Middle frontal gyrus (tissue), 1 donor: ENCODE measurements at regions not wholly inside any gene's neighbourhood (a gene's known extent, or its start where the extent isn't known, plus 50 kb on each side); places are given as distances from the start of the nearest gene placed in this dataset.

Experiments used
- DNase-seq: peaks from one replicate; pipeline ENCODE4 v3.0.0-alpha.2; 2015; ENCODE audit warnings: low spot score; ENCODE audit errors: extremely low spot score

DNA sequence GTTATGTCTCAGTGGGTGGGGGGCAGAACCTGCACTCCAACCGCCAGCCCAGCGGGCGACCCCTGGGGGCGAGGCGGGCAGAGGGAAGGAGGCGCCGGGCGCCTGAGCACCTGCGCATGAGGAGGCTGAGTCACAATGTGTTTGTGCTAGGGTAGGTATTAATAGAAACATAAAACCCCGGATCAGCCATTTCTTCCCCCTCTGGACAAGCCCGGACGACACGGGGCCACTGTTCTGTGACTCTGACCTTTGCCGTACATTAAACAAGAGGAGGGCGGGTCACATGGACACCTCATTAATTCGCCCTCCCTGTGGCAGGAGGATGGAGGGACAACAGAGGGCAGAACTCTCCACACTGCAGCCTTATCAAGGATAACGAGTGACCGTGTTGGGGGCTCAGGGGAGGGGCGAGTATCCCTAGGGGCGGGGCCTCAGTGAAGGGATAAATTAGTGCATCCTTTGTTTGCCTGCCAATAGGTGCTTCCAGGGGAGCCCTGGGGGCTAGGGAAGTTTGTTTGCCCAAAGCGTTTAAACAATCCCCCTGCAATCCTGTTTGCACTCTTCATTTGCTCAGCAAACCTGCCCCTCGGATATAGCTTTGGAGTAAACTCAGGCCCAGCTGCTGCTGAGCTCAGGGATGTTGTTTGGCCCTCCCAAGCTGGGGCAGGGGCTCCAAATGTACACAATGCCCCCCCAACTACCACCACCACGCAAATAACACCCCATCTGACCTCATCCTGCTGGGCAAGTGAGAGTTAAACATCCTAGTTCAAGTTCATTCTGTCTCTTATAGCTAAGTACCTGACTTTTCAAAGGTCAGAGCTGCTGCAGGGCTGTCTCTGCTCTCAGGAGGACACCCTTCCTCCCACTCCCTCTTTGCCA is 171.2 kb upstream of the GLI2 start:
- no peak for DNase-seq

GRCh38 chr2:120565095-120565460 is 170.6 kb upstream of the GLI2 start:
- DNase-seq, result no peak

GRCh38 chr2:120565929-120566328 is 169.7 kb upstream of the GLI2 start:
- DNase-seq, result no peak

DNA sequence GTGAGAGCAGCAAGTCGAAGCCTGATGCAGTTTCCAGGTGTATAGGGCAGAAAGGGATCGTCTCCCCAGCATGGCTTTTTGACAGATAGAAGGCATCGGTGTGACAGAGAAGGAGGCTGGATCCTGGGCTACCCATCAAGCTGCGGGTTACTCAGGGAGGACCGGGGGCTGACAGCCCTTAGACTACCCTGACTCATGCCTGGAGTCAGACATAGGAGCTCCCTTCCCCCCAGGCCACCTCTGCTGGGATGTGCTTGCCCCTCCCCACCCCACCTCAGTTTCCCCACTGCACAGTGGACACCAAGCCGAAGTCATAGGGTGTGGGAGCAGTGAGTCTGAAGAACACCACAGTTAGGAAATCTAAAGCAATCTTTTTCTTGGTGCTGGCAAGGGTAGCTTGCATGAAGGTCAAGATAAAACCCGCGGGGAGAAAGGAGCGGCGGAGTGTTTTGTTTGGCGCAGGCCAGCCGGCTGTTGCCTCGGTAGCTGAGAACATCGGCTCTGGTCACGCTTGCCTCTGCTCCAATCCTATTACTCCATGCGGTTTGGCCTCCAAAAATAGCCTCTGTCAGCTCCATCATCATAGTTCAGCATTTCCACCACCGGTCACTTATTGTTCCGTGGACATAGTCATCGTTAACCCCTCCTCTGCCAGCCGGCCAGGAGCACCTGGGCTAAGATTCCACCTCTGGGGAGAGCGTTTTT is 169.2 kb upstream of the GLI2 start:
- no peak for DNase-seq

GRCh38 chr2:120567128-120567527 is 168.5 kb upstream of the GLI2 start:
- DNase-seq, result no peak

DNA sequence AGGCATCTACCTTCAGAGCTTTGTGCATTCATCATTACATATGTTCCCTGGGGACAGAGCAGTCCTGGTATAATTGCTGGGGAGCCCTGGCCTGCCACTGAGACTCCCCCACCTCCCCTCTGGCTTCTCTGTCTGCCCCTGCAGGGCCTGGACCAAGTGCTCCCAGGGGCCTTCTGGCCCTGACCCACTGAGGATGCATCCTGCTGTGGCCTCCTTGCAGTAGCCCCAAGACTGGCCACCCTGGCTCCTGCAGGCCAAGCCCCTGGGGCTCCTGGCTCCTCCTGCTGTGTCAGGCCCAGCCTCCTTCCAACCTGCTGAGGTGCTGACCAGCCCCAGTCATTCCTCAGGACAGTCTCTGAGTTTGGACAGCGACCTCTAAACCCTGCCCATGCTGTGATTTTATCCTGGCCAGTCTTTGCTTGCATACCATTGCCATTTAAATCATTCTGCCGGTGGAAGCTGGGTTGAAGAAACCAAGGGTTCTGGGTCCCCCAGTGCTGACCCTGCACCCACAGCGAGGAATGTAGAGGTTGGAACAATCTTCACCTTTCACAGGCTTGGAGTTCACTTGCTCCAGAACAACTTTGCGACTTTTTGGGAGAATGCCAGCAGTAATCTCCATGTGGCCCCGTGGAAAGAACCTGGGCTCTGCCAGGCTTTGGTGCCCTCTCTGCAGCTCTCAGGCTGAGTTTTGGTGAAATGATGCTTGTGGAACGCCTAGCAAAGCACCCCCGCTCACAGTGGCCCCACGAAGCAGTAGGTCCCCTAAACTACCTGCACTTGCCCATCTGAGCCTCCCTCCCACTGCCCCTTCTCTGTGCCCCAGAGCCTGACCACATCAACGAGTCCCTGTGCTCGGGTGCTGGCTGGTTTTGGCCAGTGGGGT is 167.3 kb upstream of the GLI2 start:
- DNase-seq, result no peak

GRCh38 chr2:120568975-120569268 is 166.7 kb upstream of the GLI2 start:
- DNase-seq, result no peak

DNA sequence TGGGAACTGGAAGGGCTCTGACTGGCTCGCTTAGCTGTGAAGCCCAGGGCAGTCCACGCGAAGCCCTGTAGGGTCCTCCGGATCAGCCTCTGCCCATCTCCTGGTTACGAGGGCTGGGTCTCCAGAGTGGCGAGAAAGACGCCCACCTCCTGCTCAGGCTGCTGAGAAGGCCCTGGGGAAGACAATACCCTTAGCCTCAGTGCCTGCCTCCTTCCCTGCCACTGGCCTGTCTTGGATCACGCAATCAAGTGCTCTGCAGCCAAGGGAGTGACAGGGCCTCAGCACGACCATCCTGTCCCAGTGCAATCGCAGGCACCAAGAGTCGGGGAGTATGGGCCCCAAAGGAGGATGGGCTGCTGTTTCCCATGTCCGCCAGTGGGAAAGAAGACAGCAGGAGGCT is 165.7 kb upstream of the GLI2 start:
- no peak for DNase-seq

- DNase-seq, result no peak
Observed at GRCh38 chr2:120570546-120570945, 165.1 kb upstream of the GLI2 start.

- DNase-seq, result no peak
Observed at GRCh38 chr2:120571015-120571728, 164.5 kb upstream of the GLI2 start.

DNA sequence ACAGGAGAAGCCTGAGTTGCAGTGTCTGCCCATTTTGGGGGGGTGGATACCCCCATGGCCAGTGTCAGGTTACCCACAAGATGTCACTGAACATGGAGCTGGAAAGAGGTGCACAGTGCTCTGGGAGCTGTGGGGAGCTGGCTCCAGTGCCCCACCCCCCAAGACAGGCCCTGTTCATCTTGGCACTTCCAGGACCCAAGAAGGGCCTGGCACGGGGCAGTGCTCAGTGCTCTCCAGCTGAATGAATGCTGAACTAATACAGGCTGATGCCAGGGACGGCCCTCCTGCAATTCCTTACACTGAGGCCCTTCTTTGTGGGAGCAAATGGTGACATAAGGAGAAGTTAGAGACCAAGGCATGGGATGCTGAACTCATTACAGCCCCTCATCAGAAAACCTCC is 163.4 kb upstream of the GLI2 start:
- DNase-seq, result no peak

DNA sequence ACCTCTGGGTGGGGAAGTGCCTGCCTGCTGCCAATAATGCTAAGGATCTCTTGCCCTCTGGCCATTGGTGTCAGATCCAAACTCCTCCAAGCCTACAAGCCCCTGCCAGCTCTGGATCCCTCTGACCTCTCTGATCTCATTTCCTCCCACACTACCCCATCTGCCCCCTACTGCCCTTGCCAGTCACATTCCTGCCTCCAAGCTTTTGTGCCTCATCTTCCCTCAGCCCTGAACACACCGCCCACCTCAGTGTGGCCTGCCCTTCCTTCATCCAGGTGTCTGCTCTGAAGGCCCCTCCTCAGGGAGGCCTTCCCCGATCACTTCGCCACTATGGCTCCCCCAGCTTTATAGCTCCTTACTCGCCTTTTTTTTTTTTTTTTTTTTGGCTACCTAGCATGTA is 161.0 kb upstream of the GLI2 start:
- DNase-seq, result no peak

GRCh38 chr2:120575966-120576365 is 159.7 kb upstream of the GLI2 start:
- no peak for DNase-seq

DNA sequence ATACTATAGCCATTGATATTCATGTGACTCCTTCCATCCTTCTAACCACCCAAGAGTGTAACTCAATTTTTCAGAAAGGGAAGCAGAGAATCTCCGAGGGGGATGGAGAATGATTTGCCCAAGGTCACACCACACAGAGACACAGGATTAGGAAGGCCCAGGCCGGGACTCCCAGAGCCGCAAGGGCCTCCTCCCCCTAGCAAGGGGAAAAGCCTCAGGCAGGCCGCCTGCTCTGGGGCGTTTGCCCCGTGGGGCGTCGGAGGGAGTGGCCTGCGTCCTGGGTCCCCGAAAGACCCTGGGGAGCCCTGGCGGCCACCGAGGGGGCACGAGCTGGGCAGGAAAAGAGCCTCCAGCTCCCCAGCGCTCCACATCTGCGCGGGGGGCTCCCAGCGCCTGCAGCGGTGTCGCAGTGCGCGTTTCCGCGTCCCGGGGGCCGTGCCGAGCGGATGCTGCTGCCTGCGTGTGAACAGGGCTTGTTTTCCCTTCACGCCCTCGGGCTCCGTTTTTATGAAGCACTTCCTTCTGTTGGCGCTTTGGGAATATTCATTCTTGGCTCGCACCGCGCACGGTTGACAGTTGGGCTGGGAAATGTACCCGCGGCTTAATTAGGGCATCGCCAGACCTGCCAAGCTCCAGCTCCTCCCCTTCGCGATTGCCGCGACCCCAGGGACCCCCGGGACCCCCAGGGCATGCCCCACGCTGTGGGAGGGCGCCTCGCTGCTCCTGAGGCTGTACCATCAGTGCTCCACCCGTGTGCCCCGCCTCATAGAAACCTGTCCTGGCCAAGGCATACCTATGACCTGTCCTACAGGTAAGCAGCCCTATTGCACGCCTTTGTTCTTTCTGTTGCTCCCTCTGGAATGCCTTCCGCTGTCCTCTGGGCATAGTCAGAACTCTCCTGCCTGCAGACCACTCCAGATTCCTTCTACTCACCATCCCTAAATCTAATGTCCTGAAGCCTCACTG is 158.9 kb upstream of the GLI2 start:
- DNase-seq, result no peak

DNA sequence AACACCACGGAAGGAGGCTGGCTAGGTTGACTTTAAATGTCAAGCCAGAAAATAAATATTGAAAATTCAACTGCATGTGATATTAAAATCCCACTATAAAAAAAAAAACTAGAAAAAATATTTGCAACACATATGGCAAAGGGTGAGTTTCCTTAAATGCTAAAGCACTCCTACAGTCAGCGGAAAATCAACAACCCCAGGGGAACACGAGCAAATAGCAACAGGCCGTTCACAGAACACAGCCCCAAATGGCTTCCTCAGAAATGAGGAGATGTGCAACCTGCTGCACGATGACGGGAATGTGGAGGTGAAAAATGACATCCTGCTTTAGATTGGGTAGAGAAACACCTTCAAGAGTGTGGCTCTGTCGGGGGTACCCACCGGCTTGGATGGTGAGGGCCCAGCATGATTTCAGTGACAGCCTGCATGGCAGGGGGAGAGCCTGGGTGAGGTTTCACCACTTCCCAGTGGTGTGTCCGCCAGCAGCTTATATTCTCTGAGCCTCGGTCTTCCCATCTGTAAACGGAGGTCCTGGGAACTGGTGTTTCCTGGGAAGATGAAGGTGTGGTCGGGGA is 157.9 kb upstream of the GLI2 start:
- DNase-seq, result no peak

GRCh38 chr2:120578576-120579352 is 156.9 kb upstream of the GLI2 start:
- no peak for DNase-seq

DNA sequence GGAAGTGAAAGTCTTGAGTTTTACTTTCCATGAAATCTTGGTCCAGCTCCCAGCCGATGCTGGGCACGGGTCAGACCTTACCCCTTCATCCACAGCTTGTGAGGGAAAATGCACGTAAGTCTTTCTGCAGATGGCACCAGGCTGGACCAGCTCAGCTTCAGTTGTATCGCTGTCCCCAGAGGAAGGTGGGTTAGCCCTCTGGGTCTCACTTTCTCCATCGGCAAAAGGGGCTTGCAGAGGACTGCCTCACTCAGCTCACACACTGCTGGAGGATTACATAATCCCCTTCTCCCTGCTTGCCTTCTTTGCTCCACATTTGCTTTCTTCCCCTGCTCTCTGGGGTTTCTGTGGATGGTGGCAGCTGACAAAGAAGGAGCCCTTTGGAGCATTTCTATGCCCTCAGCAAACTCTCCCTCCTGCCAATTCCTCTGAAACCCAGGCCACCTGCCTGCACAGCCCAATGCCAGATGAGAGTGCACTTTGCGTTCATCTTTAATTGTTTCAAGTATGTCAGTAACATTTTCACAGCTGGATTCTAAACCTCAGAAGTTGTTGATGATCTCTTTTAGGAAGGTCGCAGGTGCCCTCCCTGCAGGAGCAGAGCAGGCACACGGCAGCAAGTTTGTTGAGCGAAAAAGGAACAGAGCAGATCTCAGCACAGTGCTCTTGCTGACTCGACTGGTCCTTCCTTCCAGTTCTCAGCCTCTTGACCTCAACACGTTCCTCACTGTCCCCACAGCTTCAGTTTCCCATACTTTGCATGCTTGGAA is 155.6 kb upstream of the GLI2 start:
- no peak for DNase-seq

DNA sequence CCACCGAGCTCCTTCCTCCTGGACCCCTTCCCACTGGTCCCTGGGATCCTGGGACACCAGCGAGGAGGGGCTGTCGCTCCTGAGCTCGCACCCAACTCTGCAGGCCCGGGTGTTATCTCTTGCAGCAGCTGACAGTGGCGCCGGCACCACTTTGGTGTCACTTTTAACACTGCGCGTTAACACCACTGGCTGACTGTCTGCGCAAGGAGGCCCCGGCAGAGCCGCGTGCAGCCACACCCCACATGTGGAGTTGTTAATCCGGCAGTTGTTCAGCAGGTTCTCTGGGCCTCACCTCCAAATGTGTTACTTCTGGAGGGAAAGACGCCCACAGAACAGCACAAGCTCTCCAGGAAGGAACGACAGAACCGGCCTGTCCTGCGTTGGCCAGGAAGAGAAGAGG is 155.0 kb upstream of the GLI2 start:
- DNase-seq, result no peak
